Right ventricle myocardium inferior (tissue), 1 donor: ENCODE measurements at regions not wholly inside any gene's neighbourhood (a gene's known extent, or its start where the extent isn't known, plus 50 kb on each side); places are given as distances from the start of the nearest gene placed in this dataset.

Experiments used
- ATAC-seq: fragments of 200-7000 bp; cut with Tn5 transposase; one replicate; pipeline ENCODE4 v1.9.1; 2020; ENCODE audit warnings: mild to moderate bottlenecking, moderate library complexity
- DNase-seq: peaks from one replicate; pipeline ENCODE4 v3.0.0; 2021; ENCODE audit errors: missing footprints
- intact Hi-C: fragments of 100-400 bp; cut with DNase I; formaldehyde crosslinking; loops from one replicate; pipeline ENCODE4 v1.11.0; 2022
- donor health status: DM: no; HTN: yes; CAD: no; lungs with severe emphysema.

GRCh38 chr16:62638324-62638911 is 602.2 kb upstream of the CDH8 start:
- intact Hi-C loops = no loop called here
- DNase-seq (no peak), ATAC-seq (peak; percentile 82)

- ATAC-seq (no peak), DNase-seq (no peak)
- intact Hi-C loops = no loop called here
Observed at GRCh38 chr16:62625326-62625725, 589.1 kb upstream of the CDH8 start.

GRCh38 chr16:62620275-62620674 is 584.0 kb upstream of the CDH8 start:
- ATAC-seq (no peak), DNase-seq (no peak)
- intact Hi-C loops = no loop called here

GRCh38 chr16:62615526-62615925 is 579.3 kb upstream of the CDH8 start:
- intact Hi-C loops = no loop called here
- DNase-seq = no peak
- no peak for ATAC-seq

GRCh38 chr16:62610291-62610690 is 574.1 kb upstream of the CDH8 start:
- no peak for ATAC-seq
- intact Hi-C loops = no loop called here
- DNase-seq = no peak

GRCh38 chr16:62602790-62603189 is 566.6 kb upstream of the CDH8 start:
- ATAC-seq = no peak
- intact Hi-C loops = no loop called here
- DNase-seq = no peak

GRCh38 chr16:62597875-62598274 is 561.6 kb upstream of the CDH8 start:
- intact Hi-C loops = no loop called here
- DNase-seq (no peak), ATAC-seq (no peak)

GRCh38 chr16:62596584-62596983 is 560.3 kb upstream of the CDH8 start:
- ATAC-seq = no peak
- DNase-seq = no peak
- intact Hi-C loops = no loop called here

- no peak for DNase-seq
- no peak for ATAC-seq
- intact Hi-C loops = no loop called here
Observed at GRCh38 chr16:62596125-62596524, 559.9 kb upstream of the CDH8 start.

GRCh38 chr16:62586128-62586862 is 550.1 kb upstream of the CDH8 start:
- no peak for DNase-seq
- intact Hi-C loops = no loop called here
- ATAC-seq = no peak

- intact Hi-C loops = no loop called here
- no peak for ATAC-seq
- no peak for DNase-seq
Observed at GRCh38 chr16:62585041-62585545, 548.9 kb upstream of the CDH8 start.

GRCh38 chr16:62583414-62583813 is 547.2 kb upstream of the CDH8 start:
- no peak for DNase-seq
- no peak for ATAC-seq
- intact Hi-C loops = no loop called here

GRCh38 chr16:62573466-62573865 is 537.2 kb upstream of the CDH8 start:
- intact Hi-C loops = no loop called here
- DNase-seq (no peak), ATAC-seq (no peak)

GRCh38 chr16:62568926-62569325 is 532.7 kb upstream of the CDH8 start:
- intact Hi-C loops = no loop called here
- DNase-seq (no peak), ATAC-seq (no peak)

GRCh38 chr16:62565706-62566105 is 529.5 kb upstream of the CDH8 start:
- ATAC-seq (no peak), DNase-seq (no peak)
- intact Hi-C loops = no loop called here

GRCh38 chr16:62564291-62564690 is 528.1 kb upstream of the CDH8 start:
- intact Hi-C loops = no loop called here
- ATAC-seq (no peak), DNase-seq (no peak)

GRCh38 chr16:62562121-62562520 is 525.9 kb upstream of the CDH8 start:
- intact Hi-C loops = no loop called here
- ATAC-seq (no peak), DNase-seq (no peak)

- ATAC-seq (no peak), DNase-seq (no peak)
- intact Hi-C loops = no loop called here
Observed at GRCh38 chr16:62549875-62550274, 513.6 kb upstream of the CDH8 start.

- ATAC-seq = no peak
- intact Hi-C loops = no loop called here
- DNase-seq = no peak
Observed at GRCh38 chr16:62548095-62548494, 511.9 kb upstream of the CDH8 start.

GRCh38 chr16:62546701-62547100 is 510.5 kb upstream of the CDH8 start:
- DNase-seq = no peak
- ATAC-seq = no peak
- intact Hi-C loops = no loop called here

GRCh38 chr16:62545039-62545438 is 508.8 kb upstream of the CDH8 start:
- ATAC-seq (no peak), DNase-seq (no peak)
- intact Hi-C loops = no loop called here
